MV-4-11 (cell line): ENCODE measurements at regions not wholly inside any gene's neighbourhood (a gene's known extent, or its start where the extent isn't known, plus 50 kb on each side); places are given as distances from the start of the nearest gene placed in this dataset.
A peak's percentile ranks its signal among the peaks of the same experiment; 100 is the strongest.
"Not testable (repeated sequence)": the region's sequence is repeated elsewhere in the genome, so short reads cannot be mapped to it uniquely, and the experiment has no call there.

Experiments used
- DNase-seq: peaks from one replicate; lab custom pipeline; 2025; lab: John Stamatoyannopoulos, UW

DNA sequence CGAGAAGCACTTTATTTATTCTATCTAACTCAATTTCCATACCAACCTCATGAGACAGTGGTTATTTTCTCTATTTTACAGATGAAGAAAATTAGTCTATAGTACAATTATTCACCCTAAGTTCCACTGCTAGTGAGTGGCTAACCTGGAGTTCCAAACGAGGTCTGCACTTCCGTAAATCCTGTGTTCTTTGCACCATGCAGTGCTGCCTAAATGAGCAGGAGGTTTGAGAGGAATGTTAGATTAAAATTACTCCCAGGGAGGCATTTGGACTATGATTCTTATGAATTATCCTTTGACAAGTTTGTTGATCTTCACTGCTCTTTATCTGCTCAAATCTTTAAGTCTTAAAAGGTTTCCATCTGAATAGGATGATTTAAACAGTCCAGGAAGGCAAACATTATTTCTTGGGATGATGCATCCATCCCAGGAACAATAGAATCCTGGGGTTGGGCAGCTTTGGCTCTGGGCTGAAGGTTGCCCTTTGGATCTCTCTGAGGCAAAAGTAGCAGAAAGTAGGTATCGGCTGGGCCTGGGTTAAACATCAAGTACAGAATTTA is 400.8 kb downstream of the REEP3 start:
- no peak for DNase-seq

DNA sequence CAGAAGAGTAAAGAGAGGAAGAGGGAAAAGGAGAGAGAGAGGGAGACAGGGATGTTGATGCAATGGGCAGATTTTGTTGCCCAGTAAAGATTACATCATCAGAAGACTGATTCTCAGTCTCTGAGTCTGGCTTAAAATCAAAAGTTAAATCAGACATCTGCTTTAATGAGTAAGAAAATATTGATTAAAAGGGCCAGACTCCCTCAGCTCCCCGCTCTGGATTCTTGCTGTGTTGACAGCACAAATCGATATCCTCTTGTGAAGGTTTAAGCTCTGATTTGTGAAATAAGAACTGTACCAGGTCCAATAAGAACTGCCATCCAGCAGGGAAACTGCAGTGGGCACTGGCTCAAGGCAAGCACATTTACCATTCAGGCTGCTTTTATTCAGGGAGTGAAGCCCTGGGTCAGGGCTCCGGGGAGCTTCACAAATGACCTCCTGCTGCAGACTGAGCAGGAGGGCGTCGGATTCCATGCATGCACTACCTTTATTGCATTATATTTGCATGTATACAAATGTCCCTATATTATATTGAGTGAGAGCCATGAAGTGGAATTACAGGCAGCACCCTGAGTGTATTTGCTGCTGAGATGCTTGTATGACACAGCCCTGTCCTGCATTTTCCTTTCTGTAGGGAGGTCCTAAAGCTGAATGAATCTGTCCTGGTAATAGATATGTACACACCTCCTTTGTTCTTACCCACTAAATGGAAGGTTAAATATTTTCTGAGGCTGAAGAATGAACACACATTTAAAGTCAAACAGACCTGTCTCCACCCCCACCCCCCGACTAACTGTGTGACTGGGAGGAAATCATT is 401.5 kb downstream of the REEP3 start:
- no peak for DNase-seq

DNA sequence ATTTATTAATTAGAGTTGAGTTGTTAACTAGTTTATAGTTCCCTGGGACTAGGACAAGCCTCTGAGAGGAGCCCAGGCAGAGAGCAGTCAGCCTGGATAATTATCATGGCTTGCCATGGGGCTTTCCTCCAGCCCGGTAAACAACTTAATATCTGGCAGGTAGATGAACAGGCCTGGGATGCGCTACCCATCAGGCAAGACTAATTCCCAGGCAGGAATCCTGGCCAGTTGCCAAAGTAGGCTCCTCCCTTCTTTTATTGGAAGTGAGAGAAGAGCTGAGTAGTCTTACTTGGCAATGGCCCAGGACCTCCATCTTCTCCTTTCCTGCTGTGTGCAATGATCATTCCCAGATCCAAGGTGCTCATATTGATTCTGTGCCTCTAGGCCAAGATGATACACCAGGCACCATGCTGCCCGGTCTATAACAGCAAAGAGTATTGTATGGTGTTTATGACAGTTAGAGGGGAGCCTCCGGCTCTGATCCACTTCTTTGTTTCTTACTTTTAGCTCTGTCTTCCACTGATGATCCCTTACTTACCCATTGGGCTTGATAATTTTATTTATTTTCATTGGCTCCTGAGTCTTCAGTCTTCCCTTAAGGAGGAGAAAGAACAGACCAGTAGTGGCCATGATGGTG is 408.7 kb downstream of the REEP3 start:
- DNase-seq = no peak

DNA sequence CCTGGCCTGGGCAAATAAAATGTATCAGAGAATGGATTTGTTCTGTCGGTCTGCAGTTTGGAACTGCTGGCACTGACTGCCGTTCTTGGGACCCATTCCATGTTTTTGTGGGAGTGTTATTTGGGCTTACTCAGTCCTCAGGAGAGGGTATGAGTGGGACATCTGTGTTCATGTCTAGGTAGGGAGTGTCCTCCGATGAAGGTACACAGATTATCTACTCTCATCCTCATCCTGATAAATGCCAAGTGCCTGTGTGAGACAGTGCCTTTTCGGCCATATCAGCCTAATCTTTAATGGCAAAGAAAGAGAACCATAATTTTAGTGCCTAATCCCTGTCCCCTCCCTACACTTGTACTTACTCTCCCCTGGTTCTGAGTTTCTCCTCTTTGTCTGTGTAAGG is 409.4 kb downstream of the REEP3 start:
- no peak for DNase-seq

DNA sequence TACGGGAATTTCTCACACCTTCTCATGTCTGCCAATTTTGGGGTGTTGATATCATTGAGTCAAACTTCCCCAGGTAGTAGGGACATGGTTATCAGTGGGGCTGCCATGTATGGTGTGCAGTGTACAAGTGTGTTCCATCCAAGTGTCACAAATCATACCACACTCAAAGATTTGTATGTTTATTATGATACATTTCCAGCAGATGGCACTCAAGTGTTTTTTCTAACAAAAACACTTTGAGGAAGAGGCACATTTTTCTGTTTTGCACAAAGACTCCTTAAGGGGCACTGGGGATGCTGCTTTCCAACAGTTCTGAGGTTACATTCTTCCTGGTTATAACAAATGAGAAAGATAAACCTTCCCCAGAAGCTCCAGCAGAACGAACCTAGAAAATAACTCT is 414.5 kb downstream of the REEP3 start:
- peak; percentile 25 for DNase-seq

GRCh38 chr10:63940277-63940922 is 419.2 kb downstream of the REEP3 start:
- DNase-seq = no peak

GRCh38 chr10:63964406-63964805 is 443.2 kb downstream of the REEP3 start:
- no peak for DNase-seq

DNA sequence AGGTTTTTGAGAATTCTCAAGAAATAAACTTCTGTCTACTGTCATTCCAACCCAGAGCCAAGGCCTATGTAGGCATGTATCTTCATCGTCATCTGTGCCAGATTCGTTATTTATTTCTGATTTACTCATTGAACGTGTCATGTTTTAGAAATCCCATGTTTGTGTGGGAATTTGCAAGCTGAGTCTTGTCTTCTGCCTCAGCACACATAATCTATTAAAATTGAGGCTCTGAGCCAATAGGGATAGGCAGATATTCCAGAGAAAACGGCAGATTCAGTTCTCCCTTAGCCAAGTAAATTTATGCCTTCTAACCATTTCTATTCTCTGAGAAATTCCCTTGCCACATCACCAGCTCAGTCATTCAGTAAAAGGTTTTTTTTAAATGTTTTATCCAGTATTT is 444.6 kb downstream of the REEP3 start:
- DNase-seq = no peak

DNA sequence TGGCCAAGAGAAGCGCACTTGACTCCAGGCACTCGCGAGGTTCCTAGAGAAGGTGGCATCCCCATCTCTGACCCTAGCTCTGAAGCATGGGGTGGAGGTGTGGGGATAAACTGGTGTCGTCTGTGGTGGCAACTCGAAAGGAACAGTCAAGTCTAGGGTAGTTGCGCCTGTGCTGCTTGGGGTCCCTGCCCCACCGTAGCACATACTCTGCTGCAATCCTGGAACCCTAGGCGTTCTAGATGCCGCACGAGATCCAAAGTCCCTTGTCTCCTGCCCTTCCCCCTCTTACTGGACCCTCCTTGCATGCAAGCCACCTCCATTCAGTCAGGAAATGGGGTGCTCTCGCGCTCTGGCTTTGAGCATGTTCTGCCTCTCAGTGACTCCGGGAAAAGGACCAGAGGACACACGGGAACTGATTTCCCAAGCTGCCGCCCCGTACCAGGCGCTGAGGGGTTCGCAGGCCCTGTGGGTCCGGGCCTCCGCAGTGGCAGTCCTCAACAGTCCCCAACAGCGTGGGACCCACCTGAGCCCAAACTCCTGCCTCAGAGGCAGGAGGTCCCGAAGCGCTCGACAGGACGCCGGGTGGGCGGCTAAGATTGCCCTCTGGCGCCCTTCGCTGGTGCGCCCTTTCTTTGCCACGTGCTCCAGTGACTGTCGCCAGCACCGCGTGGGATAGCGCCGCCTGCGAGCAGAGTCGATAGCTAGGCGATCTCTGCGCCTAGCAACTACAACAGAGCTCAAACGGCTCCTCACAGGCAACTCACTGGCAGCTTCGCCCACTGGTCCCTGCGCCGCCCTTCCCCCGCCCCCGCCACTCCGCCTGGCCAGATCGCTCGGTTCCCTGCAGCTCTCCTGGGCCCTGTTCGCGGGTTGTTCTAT is 452.0 kb downstream of the REEP3 start:
- DNase-seq = no peak

GRCh38 chr10:63976538-63976937 is 455.3 kb downstream of the REEP3 start:
- peak; percentile 50 for DNase-seq

GRCh38 chr10:63977329-63977923 is 456.2 kb downstream of the REEP3 start:
- peak; percentile 69 for DNase-seq

- DNase-seq = peak; percentile 81
These were observed 459.7 kb downstream of the REEP3 start for GRCh38 chr10:63980870-63981269.

- DNase-seq = not testable (repeated sequence)
These were observed 462.9 kb downstream of the REEP3 start for GRCh38 chr10:63984061-63984460.

- no peak for DNase-seq
These were observed 465.3 kb downstream of the REEP3 start for GRCh38 chr10:63986536-63986935.

GRCh38 chr10:63987212-63987611 is 466.0 kb downstream of the REEP3 start:
- DNase-seq = no peak

- DNase-seq = no peak
These were observed 473.2 kb downstream of the REEP3 start for GRCh38 chr10:63994371-63994770.

DNA sequence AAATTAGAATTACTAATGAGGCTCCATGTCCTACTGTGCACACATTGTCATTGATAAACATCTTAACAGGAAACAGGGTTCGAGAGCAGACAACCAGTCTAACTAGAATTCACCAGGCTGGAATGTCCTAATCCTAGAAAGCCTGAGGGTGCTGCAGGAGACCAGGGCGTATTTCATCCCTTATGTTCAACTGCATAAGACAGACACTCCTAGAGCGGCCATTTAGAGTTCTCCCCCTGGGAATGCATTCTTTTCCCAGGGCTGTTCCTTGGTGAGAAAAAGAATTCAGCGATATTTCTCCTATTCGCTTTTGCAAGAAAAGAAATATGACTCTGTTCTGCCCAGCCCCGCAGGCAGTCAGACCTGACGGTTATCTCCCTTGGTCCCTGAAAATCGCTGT is 486.0 kb downstream of the REEP3 start:
- no peak for DNase-seq

DNA sequence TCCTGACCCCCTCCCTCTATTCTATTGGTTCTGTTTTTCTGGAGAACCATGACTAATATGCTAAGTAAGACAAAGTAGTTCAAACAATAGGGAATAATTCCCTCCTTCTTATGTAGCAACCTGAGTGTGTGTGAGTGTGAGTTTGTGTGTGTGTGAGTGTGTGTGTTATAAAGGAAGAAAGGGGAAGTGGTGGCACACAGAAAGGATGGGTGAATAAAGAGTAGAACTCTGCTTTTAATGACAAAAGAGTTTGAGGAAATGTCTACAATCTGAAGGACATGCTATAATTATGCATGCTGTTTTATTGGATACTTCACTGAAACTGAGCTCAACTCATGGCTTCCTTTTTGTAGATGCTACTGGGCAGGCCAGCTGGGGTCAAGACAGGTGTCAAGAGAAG is 489.5 kb downstream of the REEP3 start:
- peak; percentile 70 for DNase-seq

DNA sequence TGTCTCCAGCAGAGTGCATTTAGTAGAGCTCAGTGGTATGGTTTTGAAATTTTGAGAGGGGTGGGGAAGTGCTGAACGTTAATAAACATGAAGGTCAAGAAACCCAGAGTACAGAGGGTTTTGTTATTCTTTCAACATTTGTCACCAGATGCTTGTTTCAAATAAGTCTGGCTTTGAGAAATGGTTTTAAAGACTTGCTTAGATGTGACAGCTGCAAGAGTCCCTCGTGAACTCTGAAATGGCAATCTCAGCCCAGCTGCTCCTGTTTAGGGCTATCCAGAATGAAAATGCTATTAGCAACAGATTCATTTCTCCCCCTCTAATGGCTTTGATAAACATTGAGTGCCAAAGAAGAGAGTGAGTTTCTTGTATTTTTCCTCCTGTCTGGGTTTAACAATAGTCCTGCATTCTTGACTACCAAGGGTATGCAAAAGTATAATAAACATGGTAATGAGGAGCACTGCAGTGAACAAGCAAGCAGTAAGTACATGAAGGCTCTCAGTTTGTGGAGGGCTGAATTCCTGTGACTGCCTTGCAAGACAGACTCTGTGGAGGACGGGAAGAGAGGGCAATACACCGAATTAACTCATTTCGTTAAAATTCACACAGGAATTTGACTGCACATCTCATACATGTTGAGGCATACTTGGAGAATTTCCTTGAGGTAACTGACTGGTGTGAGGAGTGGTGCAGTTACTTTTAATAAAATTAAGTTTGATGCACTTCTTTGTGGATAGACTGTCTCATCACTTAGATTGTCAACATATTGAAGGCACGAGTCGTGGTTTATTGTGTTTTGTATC is 490.9 kb downstream of the REEP3 start:
- DNase-seq = no peak

DNA sequence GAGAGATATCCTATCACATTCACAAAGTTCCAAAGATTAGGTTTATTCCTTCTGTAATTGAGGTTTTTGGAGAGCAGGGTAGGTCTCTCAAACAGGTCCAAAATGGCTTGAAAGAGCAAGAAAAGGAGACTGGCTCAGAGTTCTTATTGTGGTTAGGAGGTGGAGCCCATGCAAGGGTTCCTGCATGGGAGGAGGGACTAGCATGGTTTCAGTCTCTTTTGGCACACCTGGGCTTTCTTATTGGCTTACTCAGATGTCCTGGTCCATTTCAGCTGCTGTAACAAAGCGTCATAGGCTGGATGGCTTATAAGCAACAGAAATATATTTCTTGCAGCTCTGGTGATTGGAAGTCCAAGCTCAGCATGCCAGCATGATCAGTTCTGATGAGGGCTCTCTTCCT is 493.1 kb downstream of the REEP3 start:
- no peak for DNase-seq
